Retinal pigment epithelial cell (primary cell): ENCODE measurements at regions not wholly inside any gene's neighbourhood (a gene's known extent, or its start where the extent isn't known, plus 50 kb on each side); places are given as distances from the start of the nearest gene placed in this dataset.

Source experiments
- DNase-seq: peaks from one replicate; pipeline ENCODE4 v3.0.0-alpha.2; 2010; ENCODE audit warnings: low read depth
- H3K4me3 ChIP-seq: 2 replicates; pipeline ENCODE4 v1.5.1; 2011; ENCODE audit warnings: mild to moderate bottlenecking, low read length, control low read depth, moderate library complexity
- CTCF ChIP-seq: conservative IDR thresholded peaks from 2 replicates; pipeline ENCODE4 v1.5.1; 2011; ENCODE audit warnings: low read depth, low read length, control low read depth, inconsistent platforms

GRCh38 chr9:86796666-86797065 lies 150.6 kb downstream of the GAS1 start:
- DNase-seq, result no peak
- TF ChIP-seq CTCF, result no peak
- H3K4me3 ChIP-seq, result no peak overlapping the region

DNA sequence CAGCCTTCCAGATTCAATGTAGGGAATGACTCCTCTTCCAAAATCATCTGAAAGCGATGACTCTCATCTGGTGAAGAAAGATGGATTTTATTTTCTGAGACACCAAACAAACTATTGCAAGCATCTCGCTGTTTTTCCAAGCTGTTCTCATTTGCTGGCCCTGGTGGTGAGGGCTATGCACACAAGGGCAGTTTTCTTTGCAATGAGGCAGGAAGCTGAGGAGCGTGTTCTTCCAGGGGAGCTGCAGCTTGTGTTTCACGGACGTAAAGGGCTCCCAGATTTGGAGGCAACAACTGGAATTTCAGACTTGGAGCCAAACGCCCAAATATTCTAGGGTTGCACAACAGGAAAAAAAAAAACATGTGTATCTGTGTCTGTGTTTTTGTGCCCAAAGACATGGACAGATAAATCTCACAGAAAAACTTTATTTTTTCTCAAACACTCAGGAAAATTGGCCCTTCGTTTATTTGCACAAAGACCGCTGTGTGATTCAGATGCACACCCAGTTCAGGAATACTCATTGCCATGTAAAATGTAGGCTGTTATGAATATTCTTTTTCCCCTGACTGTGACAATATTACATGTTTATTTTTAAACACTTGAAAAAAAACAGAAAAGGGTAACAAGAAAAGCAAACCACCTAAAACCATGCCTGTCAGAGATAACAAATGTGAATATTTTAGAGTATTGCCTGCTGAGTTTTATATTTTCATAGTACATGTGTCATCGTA lies 151.3 kb downstream of the GAS1 start:
- no peak for TF ChIP-seq CTCF
- H3K4me3 ChIP-seq, result no peak overlapping the region
- DNase-seq, result no peak

DNA sequence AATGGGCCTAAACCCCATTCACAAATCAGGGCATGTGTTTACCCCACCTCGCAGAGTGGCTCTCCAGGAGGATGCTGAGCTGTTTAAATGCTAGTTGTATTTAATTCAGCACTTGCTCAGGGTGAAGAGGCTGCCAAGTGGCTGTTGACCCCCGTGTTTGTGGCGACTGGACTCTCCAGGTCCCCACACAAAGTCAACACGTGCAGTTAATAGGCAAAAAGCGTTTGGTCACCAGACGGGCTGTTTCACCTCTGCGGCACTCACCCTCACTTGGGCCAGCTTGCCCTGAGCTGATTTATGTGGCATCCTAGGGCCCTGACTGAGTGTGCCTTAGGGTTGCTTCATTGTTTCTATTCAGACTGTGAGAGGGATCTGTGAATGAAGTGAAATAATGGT lies 152.3 kb downstream of the GAS1 start:
- no peak for TF ChIP-seq CTCF
- no peak overlapping the region for H3K4me3 ChIP-seq
- no peak for DNase-seq

- DNase-seq, result no peak
- H3K4me3 ChIP-seq, result no peak overlapping the region
- TF ChIP-seq CTCF, result no peak
These were observed 152.8 kb downstream of the GAS1 start for GRCh38 chr9:86794391-86795046.

DNA sequence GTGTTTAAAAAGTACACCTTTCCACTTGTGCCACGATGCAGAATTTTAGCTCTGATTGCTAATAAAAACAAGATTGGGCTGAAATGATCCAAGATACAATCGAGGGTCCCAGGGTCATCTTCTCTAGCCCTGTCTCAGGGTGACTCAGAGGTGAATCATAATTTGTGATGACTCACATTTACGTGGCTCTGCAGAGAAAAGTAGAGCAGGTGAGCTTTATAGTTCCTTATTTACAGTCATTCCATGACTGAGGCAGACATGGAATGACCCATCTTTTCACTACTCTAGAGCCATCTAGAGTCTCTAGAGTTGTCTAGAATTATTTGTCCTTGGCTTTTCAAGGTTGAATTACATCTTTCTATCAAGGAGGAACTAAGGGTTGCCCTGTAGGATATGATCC lies 155.2 kb downstream of the GAS1 start:
- no peak for DNase-seq
- no peak for TF ChIP-seq CTCF
- H3K4me3 ChIP-seq, result no peak overlapping the region

GRCh38 chr9:86790805-86791204 lies 156.5 kb downstream of the GAS1 start:
- DNase-seq, result no peak
- TF ChIP-seq CTCF, result no peak
- no peak overlapping the region for H3K4me3 ChIP-seq

- no peak overlapping the region for H3K4me3 ChIP-seq
- no peak for DNase-seq
- no peak for TF ChIP-seq CTCF
These were observed 158.8 kb downstream of the GAS1 start for GRCh38 chr9:86788456-86788855.
